LoVo (cell line): ENCODE measurements at regions not wholly inside any gene's neighbourhood (a gene's known extent, or its start where the extent isn't known, plus 50 kb on each side); places are given as distances from the start of the nearest gene placed in this dataset.
"Not testable (repeated sequence)": the region's sequence is repeated elsewhere in the genome, so short reads cannot be mapped to it uniquely, and the experiment has no call there.

Experiments
- DNase-seq: peaks from one replicate; pipeline ENCODE4 v3.0.0-alpha.2; 2016; ENCODE audit warnings: low spot score

- DNase-seq: no peak
Measured at GRCh38 chr22:49349181-49349835, 478.4 kb downstream of the BRD1 start.

DNA sequence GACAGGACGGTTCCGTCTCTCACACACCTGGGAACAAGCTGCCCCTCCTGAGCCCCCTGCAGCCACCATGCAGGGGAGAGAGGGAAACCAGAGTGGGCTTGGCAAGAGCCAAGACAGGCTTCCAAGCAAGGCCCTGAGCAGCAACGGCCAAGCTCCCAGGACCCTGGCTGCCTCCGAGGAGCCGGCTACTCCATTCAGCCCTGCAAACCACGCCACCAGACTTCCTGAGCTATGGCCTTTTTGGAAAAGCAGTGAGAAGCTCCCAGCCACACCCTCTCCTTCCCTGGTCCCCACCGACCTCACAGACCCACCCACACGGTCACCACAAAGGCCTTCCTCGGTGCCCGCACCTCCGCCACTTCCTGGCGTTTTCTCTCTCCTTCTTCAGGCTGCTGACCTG lies 479.0 kb downstream of the BRD1 start:
- no peak for DNase-seq

DNA sequence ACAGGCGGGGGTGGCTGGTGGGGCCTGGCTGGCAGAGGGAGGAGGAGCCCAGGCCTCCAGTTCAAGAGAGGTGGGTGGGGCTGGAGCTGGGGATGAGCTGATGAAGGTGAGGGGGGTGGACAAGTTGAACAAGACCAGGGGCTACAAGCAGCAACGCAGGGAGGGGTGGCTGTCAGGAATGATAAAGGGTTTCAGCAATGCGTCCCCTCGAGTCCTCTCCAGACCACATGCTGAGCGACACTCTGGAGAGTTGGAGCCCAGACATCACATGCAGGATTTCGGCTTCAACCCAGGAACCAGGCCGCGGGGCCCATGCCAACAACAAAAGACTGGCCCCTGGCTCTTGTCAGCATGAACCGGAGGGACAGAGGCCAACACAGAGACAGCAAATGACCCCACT lies 480.3 kb downstream of the BRD1 start:
- no peak for DNase-seq

- no peak for DNase-seq
Measured at GRCh38 chr22:49345896-49346295, 481.8 kb downstream of the BRD1 start.

DNA sequence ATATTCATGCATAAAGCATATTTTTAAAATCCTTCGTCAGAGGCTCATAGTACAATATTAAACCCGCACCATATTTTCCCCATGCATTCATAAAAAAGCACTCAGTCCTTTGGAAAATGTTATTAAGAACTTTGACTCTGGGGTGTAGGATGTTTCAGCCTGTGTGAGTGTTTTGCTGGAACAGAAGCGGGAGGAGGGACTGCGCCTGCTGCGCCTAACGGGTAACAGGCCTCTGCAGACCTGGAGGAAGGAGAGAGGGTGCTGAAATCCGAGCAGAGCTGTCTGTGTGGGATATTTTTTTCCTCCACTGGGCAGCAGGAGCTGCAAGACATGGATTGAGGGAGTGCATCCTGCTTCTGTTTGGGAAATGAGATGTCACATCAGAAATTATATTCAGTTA lies 483.0 kb downstream of the BRD1 start:
- no peak for DNase-seq

GRCh38 chr22:49344161-49344560 lies 483.5 kb downstream of the BRD1 start:
- DNase-seq: no peak

GRCh38 chr22:49340406-49340805 lies 487.3 kb downstream of the BRD1 start:
- no peak for DNase-seq

- DNase-seq: not testable (repeated sequence)
Measured at GRCh38 chr22:49336483-49336882, 491.2 kb downstream of the BRD1 start.

DNA sequence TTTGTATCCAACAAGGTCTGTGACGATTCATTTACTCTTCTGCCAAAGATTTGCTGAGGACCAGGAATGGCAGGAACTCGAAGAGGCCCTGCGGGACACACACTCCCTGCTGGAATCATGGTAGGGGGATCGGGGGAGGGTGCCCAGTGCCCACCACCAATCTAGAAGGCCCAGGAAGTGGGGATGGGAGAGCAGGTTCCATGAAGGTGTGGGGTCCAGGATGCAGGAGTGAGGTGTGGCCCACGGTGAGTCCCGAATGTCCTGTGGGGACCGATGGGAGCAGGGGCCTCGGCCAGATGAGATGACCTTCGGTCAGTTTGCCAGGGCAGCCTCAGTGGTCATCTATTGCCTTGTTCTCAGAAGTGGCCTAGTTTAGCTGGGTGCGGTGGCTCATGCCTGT lies 492.7 kb downstream of the BRD1 start:
- DNase-seq: no peak

GRCh38 chr22:49334449-49334789 lies 493.3 kb downstream of the BRD1 start:
- no peak for DNase-seq

- no peak for DNase-seq
Measured at GRCh38 chr22:49333206-49333605, 494.5 kb downstream of the BRD1 start.

GRCh38 chr22:49332691-49333090 lies 495.0 kb downstream of the BRD1 start:
- DNase-seq: no peak

DNA sequence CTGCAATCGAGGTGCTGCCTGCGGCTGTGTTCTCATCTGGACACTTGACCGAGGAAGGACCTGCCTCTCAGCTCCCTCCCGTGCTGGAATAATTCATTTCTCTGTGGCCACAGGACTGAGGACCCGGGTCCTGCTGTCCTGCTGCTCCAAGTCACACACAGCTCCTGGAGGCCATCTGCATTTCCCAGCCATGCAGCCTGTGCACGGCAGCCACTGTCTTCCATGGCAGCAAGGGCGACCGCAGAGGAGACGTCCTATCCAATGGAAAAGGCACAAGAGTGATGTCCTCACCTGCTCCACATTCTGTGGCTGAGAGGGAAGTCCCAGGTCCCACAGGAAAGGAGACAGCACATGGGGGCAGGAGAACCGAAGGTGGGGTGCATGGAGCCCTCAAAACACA lies 495.8 kb downstream of the BRD1 start:
- no peak for DNase-seq

- DNase-seq: no peak
Measured at GRCh38 chr22:49331223-49331815, 496.4 kb downstream of the BRD1 start.

- no peak for DNase-seq
Measured at GRCh38 chr22:49330421-49331222, 497.1 kb downstream of the BRD1 start.

DNA sequence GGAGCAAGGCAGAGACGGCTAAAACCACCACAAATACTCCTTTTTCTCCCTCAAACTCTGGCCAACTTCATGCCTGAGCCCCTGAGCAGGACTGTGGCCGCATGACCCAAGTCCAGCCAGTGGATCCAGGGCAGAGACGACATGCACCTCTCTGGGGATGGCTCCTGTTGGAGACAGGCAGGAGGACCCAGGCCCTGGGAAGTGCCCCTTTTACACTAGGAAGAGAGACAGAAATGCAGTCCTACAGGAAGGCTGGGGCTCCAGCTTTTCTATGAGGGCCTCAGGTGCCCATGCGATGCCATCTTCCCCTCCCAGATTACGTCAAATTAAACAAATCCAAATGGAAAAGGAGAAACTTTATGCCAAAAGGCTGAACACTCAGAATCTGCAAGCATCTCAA lies 498.0 kb downstream of the BRD1 start:
- DNase-seq: no peak

DNA sequence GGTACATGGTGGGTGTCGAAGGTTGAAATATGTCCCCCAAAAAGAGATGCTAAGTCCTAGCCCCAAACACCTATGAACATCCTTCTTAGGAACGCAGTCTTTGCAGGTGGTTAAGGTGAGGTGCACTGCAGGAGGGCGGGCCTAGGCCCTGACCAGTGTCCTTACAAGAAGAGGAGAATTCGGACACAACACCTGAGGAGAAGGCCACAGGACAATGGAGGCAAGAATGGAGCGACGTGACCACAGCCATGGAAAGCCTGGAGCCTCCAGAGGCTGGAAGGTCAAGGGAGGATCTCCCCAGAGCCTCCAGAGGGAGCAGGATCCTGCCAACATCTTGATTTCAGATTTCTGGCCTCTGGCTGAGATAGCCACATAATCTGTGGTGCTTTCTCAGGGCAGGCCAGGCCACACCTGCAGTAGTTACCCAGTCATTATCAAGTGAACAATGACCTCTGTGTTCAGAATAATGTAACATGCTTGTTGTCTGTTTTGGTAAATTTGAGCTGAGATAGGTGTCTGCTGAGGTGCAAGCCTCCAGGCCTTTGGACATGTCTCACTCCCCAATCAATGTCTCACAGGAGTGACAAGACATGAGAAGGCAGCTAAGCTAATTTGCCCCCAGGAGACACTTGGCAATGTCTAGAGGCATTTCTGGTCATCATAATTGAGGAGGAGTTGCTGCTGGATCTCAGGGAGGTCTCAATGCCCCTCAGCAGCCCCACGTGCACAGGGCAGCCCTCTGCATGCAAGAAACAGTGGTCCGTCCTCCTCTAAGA lies 498.9 kb downstream of the BRD1 start:
- DNase-seq: no peak

DNA sequence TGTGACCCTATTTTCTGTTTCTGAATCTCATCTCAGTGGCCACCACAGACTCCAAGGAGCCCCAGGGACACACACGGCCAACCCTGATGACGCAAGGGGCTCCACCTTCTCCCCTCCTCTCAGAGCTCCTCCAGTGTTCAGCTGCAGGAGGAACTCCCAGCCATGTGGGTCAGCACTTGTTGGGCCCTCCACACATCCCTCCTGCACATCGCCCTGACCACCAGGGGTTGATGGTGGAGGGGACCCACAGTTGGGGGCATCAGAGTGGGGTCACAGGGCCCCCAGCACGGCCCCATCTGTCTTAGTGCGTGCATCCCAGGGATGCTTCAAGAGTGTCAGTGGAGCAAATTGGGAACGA lies 499.6 kb downstream of the BRD1 start:
- DNase-seq: no peak

DNA sequence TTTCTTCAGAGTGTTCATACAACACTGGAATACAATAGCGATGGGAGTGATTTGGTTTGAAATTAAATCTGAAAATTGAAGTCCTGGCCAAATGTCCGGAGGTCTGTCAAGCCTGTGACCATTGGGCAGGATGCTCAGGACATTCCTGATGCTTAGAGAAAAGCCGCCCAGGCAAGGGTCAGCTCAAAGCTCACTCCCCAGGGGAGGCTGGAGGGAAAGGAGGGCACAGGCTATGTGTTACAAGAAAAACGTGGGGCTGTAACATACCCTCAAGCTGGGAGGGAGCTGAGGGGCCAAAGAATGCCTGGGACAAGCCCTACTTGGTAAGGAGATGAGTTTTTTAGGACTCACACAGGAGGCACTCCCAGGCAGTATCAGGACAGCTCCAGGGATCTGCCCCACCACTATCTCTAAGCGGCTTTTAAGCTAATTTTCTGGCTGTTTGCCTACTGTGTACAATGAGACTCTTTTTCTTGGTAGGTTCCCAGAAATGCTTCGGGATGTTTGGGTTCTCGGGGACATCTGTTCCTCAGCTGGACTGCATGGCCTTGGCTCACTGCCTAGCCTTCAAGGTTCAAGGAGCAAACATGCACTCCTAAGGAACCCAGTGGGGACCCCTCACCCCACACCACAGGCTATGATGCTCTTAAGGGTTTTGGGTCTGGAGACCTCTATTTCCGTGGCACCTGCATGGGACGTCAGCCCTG lies 500.1 kb downstream of the BRD1 start:
- DNase-seq: no peak

GRCh38 chr22:49326558-49326957 lies 501.1 kb downstream of the BRD1 start:
- DNase-seq: no peak

- no peak for DNase-seq
Measured at GRCh38 chr22:49325531-49326395, 501.9 kb downstream of the BRD1 start.
